GM18517 (cell line): ENCODE measurements at regions not wholly inside any gene's neighbourhood (a gene's known extent, or its start where the extent isn't known, plus 50 kb on each side); places are given as distances from the start of the nearest gene placed in this dataset.

ENCODE experiments used
- ATAC-seq: cut with Tn5 transposase; IDR thresholded peaks from one replicate; pipeline ENCODE4 v1.9.1; 2021; ENCODE audit warnings: mild to moderate bottlenecking, moderate library complexity; ENCODE audit not compliant: unreplicated experiment

- no peak for ATAC-seq
Measured at GRCh38 chrX:39645178-39645895, 452.4 kb downstream of the BCOR start.

DNA sequence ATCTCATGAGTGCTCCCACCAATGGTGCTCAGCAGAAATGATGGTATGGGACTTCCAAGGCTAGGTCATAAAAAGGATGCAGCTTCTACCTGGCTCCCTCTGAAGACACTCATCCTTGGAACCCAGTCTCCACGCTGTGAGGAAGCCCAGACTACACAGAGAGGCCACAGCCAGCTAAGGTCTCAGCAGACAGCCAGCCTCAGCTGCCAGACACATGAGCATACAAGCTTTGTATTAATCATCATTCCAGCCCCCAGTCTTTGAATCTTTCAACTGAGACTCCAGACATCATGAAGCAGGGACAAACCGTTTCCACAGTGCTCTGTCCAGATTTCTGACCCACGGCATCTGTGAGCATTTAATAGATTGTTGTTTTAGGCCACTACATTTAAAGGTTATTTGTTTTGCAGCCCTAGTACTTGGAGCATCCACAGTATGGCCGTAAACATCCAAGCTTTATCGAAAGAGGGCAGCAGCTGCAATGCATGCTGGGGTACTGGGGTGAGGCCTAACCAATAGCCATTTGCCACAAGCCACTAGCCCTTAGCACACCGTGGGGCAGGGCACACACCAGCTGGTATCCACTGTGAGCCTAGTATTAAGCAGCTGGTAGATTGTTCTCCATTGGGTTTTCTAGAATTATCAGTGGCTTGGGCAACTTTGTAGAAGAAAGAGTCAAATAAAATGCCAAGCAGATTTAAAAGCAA lies 449.1 kb downstream of the BCOR start:
- no peak for ATAC-seq

DNA sequence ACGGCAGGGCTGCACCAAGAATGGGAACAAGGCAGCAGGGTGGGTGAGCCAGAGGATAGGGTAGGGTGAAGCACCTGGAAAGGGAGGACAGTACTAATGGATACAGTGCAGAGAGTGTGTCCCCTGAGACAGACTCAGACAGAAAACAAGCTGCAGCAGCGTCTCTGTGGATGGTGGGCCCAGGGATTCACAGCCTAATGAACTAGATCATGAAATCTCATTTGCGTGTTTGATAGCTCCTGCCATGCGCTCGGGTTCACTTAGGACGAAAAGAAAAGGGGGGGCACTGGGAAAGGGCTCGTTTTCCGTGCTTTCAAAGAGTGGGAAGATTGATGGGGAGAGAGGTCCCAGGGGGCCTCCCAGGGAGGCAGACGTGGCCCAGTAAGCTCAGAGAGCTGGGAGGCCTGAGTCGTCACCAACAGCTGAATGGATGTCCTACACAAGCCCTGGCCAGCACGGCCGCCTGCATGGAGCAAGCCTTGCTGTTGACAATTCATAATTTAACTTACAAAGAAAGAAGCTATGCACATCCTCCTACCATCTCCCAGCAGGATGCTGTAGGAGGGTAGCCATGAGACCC lies 446.9 kb downstream of the BCOR start:
- no peak for ATAC-seq

- no peak for ATAC-seq
Measured at GRCh38 chrX:39652336-39652735, 445.4 kb downstream of the BCOR start.

- no peak for ATAC-seq
Measured at GRCh38 chrX:39653691-39654090, 444.1 kb downstream of the BCOR start.

DNA sequence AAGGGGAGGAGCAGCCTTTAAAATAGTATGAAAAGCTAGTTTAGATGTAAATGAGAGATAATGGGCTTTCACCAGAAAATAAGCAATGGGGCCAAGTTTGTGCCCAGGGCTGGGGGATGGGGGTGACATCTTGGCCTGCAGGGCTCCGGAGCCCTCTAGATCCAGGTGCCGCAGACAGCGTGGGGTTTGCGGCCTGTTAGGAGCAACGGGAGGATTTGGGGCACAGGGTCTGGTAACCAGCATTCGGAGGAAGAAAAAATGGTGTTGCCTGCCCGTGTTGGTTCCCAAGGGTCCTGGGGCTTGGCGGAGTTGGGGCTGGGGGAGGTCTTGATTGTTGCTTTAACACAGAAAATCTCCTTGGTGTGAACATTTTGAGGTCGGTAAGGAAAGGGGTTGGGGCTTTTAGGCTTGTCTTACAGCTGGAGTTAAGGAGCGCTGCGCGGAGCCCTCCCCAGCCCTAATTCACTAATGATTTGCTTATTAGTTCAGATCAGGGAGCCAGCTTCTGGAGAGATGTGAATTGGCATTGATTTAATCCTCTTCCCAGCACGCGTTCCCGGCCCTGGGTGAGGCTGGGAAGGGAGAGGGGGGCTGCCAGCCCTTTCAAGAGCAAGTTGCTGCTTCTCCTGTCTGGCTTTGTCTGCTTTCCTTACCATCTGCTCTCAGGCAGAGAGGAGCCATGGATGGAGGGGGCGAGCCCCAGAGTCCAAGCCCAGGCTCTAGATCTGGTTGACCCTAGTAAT lies 443.4 kb downstream of the BCOR start:
- ATAC-seq = no peak

DNA sequence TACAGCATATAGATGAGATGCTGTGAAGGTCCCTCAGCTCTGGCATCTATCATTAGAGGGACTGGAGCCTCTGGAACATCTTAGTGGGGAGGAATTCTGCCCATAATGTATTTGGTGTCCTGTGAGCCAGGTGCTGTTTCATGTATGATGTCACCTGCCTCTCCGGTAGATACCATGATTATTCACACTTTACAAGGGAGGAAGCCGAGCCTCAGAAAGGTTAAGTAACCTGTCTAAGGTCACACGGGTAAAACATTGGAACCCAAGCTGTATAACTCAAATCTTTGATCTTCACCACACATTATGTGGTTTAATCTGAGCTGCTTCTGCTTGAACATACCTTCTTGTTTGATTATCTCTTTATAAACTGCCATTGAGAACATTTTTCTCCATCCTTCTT lies 442.8 kb downstream of the BCOR start:
- ATAC-seq = no peak

DNA sequence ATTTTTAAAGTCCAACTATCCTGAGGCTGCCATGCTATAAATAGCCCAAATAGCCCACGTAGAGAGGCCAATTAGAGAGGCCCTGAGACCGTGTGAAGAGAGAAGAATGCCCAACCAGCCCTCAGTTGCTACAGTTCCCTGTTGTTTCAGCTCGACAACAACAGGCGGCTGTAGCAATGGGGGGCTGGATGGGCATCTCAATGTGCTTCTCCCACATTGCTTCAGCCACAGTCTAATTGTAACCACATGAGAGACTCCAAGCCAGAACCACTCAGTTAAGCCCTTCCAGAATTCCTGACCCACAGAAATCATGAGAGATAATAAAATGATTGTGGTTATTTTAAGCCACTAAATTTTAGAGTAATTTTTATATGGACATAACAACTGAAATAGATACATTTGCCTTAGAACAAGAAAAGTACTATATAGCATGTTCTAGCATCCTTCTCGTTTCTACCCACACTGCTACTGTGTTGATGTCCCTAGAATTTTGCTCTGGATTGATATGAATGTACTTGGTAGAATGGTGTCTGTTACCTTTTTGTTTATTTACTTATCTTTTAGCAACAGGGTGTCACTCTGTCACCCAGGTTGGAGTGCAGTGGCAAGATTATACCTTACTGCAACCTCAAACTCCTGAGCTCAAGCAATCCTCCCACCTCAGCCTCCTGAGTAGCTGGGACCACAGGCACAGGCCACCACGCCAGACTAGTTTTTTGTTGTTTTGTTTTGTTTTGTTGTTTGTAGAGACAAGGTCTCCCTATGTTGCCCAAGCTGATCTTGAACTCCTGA lies 436.4 kb downstream of the BCOR start:
- no peak for ATAC-seq

DNA sequence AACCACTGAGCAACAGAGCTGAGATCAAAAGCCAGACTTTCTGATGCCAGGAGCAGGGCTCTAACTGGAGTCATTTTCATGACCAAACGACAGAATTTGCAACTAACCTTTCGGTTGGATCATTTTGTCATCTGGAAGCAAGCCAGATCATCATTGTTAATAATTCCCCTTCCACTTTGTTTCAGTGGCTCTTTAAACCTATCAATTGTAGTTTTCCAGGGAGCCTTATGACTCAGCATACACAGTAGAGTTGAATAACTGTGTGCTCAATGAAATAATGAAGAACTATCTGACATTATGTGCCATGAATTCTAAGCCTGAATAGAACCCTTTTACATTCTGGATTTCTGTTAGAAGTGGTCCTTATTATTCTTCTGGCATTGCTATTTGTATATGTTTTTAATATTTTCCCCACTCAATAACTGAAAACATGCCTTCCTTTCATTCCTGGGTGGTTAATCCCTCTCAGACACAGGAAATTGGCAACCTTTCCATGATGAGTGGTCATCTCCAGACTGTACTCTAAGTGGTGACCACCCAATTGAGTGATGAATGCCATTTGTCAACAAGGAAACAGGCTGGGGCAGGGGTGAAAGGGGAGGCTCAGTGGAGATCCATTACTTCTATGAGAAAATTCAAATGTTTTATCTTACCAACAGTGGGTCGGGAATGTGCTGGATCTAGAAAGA lies 431.8 kb downstream of the BCOR start:
- ATAC-seq = no peak

- no peak for ATAC-seq
Measured at GRCh38 chrX:39667191-39667590, 430.6 kb downstream of the BCOR start.

- no peak for ATAC-seq
Measured at GRCh38 chrX:39667736-39668482, 429.8 kb downstream of the BCOR start.

GRCh38 chrX:39669668-39670067 lies 428.1 kb downstream of the BCOR start:
- ATAC-seq = no peak

- ATAC-seq = no peak
Measured at GRCh38 chrX:39670281-39670680, 427.5 kb downstream of the BCOR start.

GRCh38 chrX:39672405-39672804 lies 425.4 kb downstream of the BCOR start:
- no peak for ATAC-seq

DNA sequence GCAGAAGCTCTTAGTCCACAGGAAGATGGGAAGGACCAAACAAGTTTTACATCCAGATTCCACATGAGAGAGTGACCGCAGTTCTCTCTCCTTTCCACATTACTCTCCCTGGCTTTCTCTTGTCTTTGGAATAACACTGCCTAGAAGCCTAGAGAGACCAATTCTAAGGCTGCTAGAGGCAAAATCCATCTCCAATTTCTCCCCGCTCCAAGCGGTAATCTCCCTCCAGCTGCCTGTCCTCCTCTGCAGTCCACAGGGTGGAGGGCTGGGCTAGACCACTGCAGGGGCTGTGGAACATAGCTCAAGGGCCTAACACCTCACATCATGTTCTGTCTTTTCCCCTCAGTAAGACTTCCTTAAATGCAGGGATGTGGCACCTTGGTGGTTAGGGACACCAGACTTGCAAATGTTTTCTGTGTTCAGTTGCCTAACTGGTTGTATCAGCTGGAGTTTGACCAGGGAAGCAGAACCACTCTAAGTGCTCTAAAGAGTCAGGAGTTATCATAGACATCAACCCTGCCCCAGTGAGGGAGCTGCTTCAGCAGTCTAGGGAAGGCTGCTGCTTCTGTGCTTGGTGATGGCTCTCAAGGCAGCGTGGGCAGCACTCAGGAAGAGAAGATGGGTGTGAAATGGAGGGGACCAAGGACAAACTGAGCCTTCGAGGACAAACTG lies 423.1 kb downstream of the BCOR start:
- ATAC-seq = no peak

GRCh38 chrX:39675162-39675553 lies 422.6 kb downstream of the BCOR start:
- ATAC-seq = no peak

DNA sequence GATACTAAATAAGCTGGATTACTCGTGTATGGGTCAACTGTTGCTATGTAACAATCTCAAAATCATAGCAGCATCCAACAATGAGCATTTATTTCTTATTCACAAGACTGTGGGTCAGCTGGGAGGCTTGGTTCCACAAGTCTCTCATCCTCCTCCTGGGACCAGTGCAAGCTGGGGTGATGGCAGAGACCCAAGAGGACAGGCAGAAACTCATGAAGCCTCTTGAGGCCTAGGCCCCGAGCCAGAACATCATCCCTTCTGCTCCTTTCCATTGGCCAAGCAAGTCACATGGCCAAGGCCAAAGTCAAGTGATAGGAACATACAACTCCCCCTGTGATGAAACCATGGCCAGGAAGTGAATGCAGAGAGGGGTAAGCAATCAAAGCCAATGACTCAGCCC lies 422.1 kb downstream of the BCOR start:
- ATAC-seq = no peak

DNA sequence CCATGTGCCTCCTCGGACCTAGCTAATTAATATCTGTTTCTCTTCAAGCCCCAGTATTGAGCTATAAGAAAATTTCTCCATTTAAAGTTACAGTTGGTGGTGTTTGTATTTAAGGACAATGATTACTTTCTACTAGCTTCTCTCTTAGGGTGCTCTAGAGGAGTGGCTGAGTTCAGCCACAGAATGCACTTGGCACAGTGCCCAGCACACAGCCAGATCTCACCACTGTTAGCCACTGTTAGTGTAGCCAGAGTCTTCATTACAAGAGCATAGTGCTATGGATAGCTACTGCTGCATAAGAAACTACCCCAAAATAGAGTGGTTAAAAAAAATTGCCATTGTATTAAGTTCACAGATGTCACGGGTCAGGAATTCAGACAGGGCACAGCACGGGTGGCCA lies 421.3 kb downstream of the BCOR start:
- ATAC-seq = no peak

GRCh38 chrX:39677585-39677977 lies 420.2 kb downstream of the BCOR start:
- ATAC-seq = no peak
